TTC549 (cell line): ENCODE measurements at regions not wholly inside any gene's neighbourhood (a gene's known extent, or its start where the extent isn't known, plus 50 kb on each side); places are given as distances from the start of the nearest gene placed in this dataset.
"Not testable (repeated sequence)": the region's sequence is repeated elsewhere in the genome, so short reads cannot be mapped to it uniquely, and the experiment has no call there.

ENCODE experiments used
- FAIRE-seq: peaks from 2 replicates; lab custom pipeline; 2012; peaks lifted over from hg19 to GRCh38; lab: Jason Lieb, UNC

DNA sequence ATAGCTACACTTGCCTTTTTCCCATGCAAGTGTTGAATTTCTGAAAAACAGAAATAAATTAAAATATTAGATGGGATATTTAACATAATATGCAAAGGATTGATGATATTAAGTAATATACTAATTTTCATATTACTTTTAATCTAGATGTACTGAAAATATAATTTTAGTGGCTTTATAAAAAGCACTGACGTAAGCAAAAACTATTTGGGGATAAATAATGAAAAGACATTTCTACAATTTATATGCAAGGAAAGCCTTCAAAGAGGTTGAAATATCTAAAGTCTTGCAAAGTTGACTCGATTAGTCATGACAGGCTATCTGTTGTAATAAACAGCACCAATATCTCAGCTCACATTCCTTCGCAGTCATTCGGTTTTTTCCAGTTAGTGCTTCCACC lies 94.9 kb upstream of the ABCB5 start:
- no peak for FAIRE-seq

DNA sequence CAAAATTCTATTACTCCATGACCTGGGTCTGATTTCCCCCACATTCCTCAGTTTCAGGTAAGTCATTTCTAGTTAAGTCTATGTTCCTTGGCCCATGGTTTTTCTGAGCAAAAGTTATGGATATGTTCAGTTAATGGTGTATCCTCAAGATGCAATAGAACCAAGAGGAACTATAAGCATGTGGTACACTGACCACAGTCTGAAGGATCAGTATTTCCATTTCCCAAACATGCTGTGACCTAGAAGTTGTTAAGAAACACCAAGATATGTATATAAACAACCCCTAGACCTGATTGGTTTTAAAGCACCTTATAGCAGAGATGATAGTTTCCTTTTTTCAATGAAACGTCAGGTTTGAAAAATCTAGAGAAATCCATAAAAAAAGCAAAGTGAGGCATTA lies 94.2 kb upstream of the ABCB5 start:
- FAIRE-seq: no peak

DNA sequence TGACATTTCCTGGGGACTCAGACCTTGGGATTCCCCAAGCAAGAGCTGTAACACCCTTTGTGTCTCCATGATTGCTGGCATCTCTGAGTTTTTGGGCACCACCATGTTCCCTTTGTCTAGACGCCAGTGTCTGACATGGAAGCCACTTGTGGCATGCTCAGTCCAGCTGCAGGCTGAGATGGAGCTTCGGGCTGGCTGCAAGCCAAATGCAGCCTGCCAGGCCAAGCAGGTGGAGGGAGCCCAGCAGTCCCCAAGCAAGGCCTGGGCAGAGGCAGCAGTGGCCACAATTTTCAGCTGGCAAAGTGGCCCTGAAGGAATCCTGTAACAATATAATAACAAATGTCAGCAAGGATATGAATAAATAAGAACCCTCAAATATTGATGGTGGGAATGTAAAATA lies 86.2 kb upstream of the ABCB5 start:
- no peak for FAIRE-seq

DNA sequence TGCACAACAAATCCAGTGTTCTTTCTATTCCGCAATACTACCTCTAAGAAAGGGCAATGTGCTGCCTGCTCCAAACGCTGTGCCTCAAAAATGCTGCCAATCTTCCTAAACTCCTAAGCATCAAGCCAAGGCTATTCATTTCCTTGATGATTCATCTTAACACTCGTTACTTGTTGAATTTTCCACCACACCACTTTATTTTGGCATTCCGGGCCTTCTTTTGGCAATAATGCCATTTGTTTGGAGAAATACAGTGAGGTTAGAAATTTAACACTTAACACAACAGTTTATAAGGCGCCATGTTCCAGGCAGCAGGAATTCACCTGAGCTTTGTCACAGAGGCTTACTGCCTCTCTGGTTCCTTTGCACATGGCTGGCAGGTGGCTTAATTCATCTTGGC lies 82.6 kb upstream of the ABCB5 start:
- FAIRE-seq: no peak

DNA sequence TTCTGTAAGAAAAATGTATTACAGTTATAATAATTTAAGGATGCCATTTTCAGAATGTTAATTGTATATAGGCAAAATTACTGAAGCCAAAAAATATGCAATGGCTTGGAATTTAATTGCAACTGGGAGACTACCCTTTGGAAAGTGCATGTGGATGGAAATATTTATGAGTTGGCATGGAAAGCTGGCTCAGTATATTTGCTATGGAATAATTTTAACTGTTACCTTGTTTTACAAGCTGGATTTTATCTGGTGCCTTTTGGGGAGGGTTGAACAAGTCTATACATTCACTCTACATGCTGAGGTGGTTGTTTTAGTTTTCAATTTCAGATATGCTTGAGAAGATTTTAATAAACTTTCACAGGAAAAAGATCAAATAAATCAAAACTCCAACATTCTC lies 80.9 kb upstream of the ABCB5 start:
- FAIRE-seq: no peak

DNA sequence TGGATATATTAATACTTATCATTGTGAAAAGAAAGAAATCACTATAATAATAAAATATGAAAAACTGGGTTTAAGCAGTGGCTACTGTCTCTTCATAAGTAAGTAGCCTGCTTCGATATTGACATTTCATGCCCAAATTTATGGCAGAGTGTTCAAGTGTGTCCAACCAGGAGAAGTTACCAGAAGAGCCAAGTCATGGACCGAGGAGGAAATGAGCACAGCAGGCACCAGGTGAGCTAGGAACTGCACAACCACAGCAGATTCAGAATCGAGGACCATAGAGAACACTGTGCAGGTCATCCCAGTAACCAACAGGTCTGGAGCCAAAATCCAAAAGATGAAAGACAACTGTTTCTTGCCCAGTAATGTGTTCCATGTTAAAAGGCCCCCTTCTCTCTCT lies 79.9 kb upstream of the ABCB5 start:
- FAIRE-seq: no peak

DNA sequence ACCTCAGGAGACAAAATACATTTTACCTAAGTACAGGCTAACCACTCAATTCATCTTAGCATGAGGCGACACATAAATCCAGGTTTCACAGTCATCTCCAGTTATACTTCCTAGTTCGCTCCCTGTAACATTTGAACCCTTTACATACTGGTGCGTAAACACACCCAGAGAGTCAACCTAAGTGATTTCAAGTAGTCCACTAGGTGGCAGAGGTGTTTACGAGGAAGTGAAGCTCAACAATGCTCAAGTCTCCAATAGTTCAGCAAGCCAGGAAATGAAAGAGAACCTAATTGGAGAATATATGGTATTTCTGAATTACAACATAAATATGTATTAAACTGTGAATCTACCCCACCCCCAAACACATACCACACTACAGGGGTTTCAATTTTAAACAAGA lies 76.3 kb upstream of the ABCB5 start:
- FAIRE-seq: no peak

DNA sequence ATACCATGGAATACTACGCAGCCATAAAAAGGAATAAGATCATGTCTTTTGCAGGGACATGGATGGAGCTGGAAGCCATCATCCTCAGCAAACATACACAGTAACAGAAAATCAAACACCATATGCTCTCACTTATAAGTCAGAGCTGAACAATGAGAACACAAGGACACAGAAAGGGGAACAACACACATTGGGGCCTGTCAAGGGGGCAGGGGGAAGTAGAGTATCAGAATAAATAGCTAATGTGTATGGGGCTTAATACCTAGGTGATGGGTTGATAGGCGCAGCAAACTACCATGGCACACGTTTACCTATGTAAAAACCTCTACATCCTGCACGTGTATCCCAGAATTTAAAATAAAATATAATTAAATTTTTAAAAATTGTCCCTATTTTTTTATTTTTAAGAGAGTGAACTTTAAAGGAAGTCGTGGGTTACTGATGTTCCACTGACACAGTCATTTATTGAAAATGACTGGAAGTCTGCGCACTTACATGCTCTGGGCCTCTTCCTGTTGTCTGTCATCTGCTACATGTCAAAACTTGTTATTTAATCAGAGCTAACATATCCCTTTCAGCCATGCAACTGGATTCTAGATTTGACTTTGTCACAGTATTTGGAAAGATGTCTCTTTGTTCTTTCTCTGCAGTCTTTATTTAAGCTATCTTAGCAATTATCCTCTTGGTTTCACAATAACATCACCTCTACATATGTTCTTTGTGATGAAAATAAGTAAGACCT lies 73.7 kb upstream of the ABCB5 start:
- no peak for FAIRE-seq

DNA sequence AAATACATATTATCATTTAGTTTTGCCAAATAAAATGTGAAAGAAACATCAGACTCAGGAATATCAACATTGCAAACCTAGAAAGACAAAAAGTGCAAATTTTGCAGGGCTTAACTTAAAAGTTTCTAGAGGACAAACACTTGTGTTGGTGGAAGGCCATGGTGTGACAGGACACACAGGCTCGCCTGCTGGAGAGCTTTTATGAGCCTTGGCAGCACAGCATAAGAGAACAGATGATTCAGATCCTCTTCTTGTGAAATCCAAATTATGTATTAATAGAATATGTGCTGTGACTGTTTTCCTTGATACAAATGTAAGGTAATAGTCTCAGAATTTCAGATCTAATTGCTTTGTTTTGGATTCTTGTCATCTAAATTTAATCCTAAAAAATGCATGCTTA lies 72.9 kb upstream of the ABCB5 start:
- no peak for FAIRE-seq

DNA sequence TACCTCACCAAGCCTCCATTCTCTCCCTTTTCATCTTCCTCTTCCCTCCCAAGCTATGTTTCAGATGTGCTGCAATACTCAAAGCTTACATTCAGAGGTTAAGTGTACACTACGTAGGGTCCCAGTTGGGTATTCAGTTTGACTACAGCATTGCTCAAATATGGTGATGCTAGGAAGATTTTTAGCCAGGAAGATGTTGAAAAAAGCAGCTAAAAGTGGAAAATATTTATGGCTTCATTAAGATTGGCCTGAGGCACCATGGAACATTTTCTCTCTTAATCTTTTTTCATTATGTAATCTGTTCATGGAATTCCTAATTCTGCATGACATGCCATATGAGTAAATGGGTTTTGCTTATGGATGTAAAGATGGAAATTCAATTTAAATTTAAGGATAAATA lies 72.0 kb upstream of the ABCB5 start:
- no peak for FAIRE-seq

DNA sequence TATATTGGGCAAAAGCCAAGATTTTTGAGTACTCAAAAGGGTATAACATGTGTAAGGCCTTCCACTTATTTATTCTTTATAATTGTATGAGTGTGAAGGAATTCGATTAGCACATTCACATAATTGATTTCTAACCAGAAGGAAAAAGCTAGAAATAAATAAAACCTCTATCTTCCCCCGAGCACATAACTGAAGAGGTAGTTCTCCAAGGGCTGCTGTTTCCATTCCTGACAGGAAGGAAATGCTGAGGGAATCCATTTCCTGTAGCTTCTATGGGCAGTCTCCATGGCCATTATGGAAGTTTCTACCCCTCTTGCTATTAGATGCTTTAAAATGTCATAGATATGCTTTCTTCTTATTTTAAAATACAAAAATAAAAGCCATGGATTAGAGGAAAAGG lies 70.5 kb upstream of the ABCB5 start:
- FAIRE-seq: no peak

DNA sequence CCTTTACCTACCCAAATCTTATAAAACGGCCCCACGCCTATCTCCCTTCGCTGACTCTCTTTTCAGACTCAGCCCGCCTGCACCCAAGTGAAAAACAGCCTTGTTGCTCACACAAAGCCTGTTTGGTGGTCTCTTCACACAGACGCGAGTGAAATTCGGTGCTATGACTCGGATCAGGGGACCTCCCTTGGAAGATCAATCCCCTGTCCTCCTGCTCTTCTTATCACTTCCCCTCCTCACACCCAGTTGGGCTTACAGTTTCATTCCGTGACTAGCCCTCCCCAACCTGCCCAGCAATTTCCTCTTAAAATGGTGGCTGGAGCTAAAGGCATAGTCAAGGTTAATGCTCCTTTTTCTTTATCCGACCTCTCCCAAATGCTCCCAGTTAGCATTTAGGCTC lies 68.5 kb upstream of the ABCB5 start:
- not testable (repeated sequence) for FAIRE-seq

DNA sequence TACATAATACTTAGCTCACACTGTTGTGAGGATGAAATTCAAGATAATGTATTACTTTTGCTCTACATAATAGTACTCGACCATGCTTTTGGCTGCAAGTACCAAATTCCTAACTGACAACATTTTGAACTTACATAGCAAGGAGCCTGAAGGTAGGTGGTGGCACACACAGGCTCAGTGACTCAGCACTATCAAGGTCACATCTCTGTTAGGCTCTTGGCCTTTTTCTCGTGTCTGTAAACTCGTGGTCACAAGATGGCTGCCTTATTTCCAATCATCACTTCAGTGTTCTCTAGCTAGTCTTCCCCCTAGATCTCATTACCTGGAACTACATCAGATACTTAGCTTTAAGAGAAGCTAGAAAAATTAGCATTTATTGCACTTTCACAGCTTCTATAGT lies 61.4 kb upstream of the ABCB5 start:
- no peak for FAIRE-seq

DNA sequence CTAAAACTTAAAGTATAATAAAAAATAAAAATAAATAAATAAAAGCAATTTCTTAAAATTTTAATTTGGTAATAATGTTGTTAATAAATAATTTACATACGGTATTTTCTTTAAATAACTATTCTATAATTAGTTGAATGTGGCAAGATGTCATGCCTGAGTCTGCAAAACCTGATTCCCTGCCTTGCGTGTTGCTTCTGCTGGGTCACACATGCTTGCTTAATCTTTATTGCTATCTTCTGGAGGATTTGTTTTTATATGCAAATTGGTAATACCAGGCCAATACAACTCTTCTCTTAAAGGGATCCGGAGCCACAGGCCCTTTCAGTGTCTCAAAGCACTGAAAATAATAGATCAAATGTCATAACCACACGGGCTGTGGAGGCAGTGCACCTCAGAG lies 59.4 kb upstream of the ABCB5 start:
- FAIRE-seq: no peak

DNA sequence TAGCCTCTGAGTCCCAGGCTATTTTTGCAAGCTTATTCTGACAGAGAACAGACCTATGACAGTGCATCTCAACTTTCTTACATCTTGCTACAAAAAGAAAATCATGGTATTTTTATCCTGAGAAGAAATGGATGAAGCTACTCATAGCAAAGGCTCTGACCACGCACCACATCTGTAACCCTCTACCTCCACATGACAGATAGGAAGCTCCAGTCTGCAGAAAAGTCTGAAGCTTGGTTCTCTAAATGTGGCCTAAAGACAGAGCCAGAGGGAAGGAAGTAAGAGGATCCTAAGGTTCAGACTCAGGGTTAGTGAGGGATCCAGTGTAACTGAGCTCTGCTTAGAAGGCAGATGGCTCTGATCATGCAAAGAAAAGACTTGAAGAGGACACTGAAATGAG lies 58.4 kb upstream of the ABCB5 start:
- FAIRE-seq: no peak

DNA sequence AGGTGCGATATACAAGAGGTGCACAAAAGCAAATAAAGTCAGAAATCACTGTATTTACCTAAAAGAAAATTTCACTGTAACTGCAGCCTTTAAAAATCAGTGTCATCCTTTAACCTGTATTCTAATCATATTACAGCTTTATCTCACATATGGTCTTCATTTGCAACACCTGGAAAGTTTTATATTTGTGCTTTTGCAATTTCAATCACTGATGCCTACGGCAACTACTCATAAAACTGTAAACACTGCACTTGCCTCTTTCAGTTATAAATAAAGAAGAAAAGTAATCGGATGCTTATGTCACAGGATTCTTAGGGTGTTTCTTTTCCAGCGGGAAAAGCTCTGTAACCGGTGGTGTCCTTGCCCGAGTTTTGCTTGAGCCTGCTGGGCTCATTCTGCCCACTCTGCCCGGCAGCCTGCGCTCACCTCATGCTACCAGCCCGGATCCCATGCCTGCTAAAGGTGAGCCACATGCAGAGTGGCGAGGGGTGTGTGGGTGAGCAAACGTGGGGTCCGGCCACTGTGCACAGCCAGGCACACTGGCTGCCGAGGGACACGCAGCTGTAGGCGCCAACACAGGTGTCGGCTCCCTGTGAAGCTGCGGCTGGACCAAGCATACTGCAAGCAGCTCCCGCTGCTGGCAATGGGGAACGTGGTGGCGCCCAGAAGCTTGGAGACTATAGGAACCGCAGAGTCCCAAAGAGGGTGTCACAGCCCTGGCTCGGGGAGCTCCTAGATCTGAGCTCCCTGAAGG lies 56.3 kb upstream of the ABCB5 start:
- no peak for FAIRE-seq

DNA sequence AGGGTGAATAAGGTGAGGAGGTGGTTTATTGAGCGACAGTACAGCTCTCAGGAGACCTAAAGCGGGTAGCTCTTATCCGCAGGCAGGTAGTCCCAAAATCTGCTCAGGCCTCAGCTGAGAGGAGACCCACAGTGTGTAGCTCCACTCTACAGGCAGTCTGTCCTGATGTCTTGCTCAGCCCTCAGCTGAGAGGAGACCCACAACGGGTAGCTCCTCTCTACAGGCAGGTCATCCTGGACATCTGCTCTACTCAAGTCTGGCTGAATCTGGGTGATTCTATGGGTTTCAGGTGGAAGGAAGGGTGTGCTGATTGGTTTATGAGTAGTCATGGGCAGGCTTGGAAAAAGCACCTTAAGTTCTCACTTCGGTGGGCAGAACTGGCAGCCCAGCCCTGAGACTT lies 55.6 kb upstream of the ABCB5 start:
- no peak for FAIRE-seq

DNA sequence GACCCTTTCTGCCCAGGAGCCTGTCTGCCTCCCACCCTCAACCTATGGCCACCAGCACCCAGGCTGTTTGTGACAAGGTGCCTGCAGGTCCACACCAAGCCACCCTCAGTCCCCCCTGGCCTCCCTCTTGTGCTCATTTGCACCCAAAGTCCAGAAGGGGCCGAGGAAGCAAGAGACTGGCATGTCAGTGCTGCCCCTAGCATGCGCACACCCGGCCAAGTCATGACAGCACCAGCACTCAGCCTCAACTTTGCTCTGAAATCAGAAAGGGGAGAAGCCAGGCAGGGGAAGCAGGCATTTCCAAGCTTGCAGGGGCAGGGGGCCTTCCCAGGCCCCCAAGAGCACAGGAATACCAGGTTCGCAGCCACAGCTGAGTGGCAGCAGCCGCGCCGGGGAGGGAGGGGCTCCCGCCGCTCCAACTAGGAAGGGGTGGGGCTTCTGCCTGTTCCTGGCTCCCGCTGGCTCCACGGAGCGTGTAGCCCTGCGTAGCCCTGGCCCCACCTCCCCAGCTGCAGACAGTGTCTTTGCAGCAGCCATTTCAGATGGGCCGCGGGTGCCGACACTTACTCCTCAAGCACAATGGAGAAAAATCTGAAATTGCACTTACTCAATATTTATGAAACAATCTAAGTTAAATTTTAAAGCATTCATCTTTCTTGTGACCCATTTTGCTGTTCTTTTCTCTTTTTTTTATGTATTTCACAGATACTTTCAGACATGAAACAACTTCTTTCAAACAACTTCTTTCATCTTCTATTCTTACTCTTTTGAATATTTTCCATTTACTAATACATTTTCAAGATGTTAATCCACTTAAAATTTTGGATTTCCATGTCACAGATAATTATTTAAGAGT lies 54.9 kb upstream of the ABCB5 start:
- no peak for FAIRE-seq

DNA sequence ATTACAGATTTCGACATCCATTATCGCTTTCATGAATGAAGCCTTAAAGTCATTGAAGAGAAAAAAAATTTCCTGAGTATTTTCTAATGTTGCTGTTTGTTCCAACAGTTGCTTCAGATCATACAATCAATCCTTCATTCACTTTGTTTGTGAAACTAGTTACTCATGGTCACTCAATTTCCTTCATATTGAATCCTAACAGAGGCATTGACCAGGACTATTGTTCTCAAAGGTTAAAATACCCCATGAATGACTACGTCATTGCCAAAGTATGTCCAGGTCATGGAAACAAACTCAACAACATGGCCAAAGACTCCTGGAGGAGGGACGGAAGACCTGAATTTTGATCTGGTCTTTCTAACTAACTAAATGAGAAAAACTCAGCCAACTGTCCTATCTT lies 54.0 kb upstream of the ABCB5 start:
- no peak for FAIRE-seq

DNA sequence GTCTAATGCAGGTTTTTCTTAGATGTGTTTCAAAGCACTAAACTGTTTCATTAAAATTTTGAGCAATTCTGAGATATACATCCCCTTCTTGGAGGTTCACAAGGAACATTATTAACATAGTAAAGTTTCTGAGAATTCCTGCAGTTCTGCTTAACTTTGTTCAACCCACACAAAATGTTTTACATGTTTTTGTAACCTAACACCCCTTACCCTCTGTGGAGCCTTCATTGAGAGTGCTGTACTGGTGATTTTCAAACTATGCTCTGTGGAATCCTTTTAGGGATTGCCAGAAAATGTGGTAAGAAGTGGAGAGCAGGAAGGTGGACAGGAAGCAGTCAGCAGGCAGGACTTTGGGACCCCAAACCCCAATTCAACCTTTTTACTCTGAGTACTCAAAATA lies 53.6 kb upstream of the ABCB5 start:
- no peak for FAIRE-seq

DNA sequence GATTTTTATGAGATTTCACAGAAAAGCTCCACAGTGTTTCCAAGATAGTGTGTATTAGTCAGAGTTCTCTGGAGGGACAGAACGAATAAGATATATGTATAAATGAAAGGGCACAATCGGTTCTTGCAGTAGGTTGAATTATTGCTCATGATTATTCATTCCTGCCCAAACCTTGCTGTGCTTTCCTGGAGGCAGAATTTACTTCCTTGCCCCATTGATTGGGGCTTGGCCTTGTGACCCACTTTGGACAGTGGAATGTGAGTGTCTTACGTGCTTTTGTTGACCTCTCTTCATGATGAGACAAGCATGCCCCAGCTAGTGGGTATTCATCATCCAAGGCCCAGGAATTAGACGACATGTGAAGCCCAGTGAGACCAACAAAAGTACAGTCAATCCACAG lies 53.0 kb upstream of the ABCB5 start:
- no peak for FAIRE-seq
